ENCODE measurements at regions not wholly inside any gene's neighbourhood (a gene's known extent, or its start where the extent isn't known, plus 50 kb on each side); places are given as distances from the start of the nearest gene placed in this dataset.

DNA sequence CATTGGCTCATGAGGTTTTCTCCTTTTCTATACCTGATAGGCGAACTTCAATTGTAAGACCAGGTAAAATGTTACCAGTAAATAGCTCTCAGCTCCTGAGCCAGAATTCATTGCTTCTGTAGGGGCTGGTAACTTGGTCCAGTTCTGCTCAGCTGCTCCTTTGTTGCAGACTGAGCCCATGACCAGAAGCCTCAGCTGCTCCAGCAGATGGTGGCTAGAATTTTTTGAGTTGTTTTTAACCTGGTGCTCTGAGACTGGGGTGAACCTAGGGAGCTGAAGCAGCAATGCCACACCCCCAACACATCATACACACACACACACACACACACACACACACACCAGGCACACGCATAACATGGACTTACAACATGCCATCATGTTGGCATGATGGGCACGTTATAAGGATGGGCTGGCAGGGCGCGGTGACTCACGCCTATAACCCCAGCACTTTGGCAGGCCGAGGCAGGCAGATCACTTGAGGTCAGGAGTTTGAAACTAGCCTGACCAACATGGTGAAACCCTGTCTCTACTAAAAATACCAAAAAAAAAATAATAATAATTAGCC is 103.1 kb downstream of the QRSL1 start:
- TF ChIP-seq, protein P1, sequence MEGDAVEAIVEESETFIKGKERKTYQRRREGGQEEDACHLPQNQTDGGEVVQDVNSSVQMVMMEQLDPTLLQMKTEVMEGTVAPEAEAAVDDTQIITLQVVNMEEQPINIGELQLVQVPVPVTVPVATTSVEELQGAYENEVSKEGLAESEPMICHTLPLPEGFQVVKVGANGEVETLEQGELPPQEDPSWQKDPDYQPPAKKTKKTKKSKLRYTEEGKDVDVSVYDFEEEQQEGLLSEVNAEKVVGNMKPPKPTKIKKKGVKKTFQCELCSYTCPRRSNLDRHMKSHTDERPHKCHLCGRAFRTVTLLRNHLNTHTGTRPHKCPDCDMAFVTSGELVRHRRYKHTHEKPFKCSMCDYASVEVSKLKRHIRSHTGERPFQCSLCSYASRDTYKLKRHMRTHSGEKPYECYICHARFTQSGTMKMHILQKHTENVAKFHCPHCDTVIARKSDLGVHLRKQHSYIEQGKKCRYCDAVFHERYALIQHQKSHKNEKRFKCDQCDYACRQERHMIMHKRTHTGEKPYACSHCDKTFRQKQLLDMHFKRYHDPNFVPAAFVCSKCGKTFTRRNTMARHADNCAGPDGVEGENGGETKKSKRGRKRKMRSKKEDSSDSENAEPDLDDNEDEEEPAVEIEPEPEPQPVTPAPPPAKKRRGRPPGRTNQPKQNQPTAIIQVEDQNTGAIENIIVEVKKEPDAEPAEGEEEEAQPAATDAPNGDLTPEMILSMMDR (IDR thresholded peaks at IDR 0.05; ENCODE audit: borderline replicate concordance) = no peak
- no peaks in the 10 kb centered on the region for H3K36me3 ChIP-seq
- H3K4me1 ChIP-seq = no peaks in the 10 kb centered on the region
- no peak overlapping the region for H3K4me3 ChIP-seq
- DNase-seq = no peak
- H3K27me3 ChIP-seq (ENCODE audit: low read depth) = no peaks in the 10 kb centered on the region
- intact Hi-C loops (cut with micrococcal nuclease) = no loop called here
- no peak overlapping the region for H3K27ac ChIP-seq (replicated peaks)
- H3K9me3 ChIP-seq (replicated peaks) = peaks cover 13% of the 10 kb centered on the region

DNA sequence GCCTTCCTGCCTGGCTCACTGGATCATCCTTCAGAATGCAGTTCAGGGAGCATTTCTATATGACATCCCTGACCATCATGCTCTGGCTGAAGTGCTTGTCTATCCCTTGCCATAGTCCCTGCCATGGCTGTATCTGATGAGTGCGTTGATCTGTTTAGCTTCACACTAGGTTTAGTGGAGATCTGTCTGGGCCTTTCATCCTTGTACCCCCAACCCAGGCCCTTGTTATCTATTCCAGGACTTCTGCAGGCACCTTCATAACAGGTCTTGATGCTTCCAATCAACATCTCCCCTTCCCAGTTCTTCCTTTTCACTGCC is 102.4 kb downstream of the QRSL1 start:
- Histone ChIP-seq H3K9me3 (replicated peaks) (peaks cover 13% of the 10 kb centered on the region), H3K4me3 (no peak overlapping the region), H3K27me3 (ENCODE audit: low read depth) (no peaks in the 10 kb centered on the region), H3K27ac (replicated peaks) (no peak overlapping the region), H3K36me3 (no peaks in the 10 kb centered on the region), H3K4me1 (no peaks in the 10 kb centered on the region)
- TF ChIP-seq, protein P1 (IDR thresholded peaks at IDR 0.05; ENCODE audit: borderline replicate concordance) = no peak
- intact Hi-C loops (cut with micrococcal nuclease) = no loop called here
- DNase-seq = no peak

DNA sequence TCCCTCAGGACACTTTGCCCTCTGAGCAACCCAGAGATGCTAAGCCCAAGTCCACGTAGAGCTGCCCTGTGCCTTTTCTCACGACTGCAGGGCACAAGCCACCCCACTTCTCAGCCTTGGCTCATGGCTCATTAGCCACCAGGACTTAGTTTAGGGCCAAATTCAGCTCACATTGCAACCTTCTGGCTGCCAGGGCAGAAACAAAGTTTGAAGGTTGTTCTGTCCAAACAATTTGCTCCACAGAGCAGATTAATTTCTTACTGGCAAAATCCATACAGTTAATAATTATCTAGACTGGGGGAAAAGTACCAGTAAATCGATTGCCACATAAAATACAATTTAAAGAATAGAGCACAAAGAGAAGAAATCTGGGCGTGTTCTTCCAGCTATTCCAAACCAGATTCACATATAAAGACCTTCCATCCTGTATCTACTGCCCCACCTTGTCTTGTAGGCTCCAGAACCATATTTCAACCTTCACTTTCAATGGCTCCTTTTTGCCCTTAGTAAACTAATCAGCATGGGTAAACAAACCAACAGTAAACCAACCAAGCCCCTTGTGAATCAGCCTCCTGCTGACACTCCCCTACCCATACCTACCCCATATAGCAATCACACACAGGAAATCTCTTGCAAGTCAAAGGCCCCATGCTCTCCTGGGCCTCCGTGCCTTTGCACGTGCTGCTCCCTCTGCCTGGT is 101.9 kb downstream of the QRSL1 start:
- intact Hi-C loops (cut with micrococcal nuclease) = no loop called here
- no peaks in the 10 kb centered on the region for H3K27me3 ChIP-seq (ENCODE audit: low read depth)
- H3K27ac ChIP-seq (replicated peaks) = no peak overlapping the region
- TF ChIP-seq, protein P1 (IDR thresholded peaks at IDR 0.05; ENCODE audit: borderline replicate concordance) = no peak
- no peak for DNase-seq
- H3K4me3 ChIP-seq = no peak overlapping the region
- peaks cover 12% of the 10 kb centered on the region for H3K9me3 ChIP-seq (replicated peaks)
- H3K36me3 ChIP-seq = no peaks in the 10 kb centered on the region
- H3K4me1 ChIP-seq = no peaks in the 10 kb centered on the region

DNA sequence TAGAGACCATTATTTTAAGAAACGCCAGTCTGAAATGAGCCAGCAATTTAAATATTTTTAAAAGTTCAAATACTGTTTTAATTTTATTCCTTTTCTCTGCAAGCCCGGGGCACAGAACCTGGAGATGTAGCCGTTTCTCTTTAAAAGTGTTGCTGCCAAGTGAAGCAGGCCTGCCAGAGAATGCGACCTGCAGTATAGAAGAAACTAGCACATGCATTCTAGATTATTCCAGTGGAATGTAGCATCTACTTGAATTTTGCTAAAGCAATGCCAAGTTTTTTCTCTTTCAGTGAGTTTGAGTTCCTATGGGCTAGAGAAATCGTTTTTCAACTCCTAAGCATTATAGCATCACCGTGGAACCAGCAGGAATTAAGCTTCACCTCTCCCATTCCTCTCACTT is 101.3 kb downstream of the QRSL1 start:
- Histone ChIP-seq H3K4me1 (no peaks in the 10 kb centered on the region), H3K4me3 (no peak overlapping the region), H3K27me3 (ENCODE audit: low read depth) (no peaks in the 10 kb centered on the region), H3K9me3 (replicated peaks) (peaks cover 6% of the 10 kb centered on the region), H3K27ac (replicated peaks) (no peak overlapping the region), H3K36me3 (no peaks in the 10 kb centered on the region)
- intact Hi-C loops (cut with micrococcal nuclease) = no loop called here
- no peak for DNase-seq
- TF ChIP-seq, protein P1 (IDR thresholded peaks at IDR 0.05; ENCODE audit: borderline replicate concordance) = no peak

DNA sequence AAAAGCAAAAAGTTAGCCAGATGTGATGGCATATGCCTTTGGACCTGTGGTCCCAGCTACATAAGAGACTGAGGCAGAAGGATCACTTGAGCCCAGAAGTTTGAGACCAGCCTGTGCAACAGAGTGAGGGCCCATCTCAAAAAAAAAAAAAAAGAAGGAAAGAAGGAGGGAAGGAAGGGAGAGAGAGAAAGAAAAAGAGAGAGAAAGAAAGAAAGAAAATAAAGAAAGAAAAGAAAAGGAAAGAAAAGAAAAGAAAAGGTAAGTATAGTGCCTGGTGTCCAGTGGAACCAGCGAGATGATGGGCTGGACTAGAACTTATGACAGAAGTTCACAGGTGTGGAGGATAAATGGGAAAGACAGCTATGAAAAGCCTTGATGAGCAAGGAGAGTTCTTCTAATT is 100.9 kb downstream of the QRSL1 start:
- Histone ChIP-seq H3K27ac (replicated peaks) (no peak overlapping the region), H3K27me3 (ENCODE audit: low read depth) (no peaks in the 10 kb centered on the region), H3K4me1 (no peaks in the 10 kb centered on the region), H3K4me3 (no peak overlapping the region), H3K9me3 (replicated peaks) (peaks cover 2% of the 10 kb centered on the region), H3K36me3 (no peaks in the 10 kb centered on the region)
- DNase-seq = no peak
- TF ChIP-seq, protein P1 (IDR thresholded peaks at IDR 0.05; ENCODE audit: borderline replicate concordance) = no peak
- intact Hi-C loops (cut with micrococcal nuclease) = no loop called here

Measured in left ventricle myocardium inferior (tissue), 1 donor.